ENCODE measurements at regions not wholly inside any gene's neighbourhood (a gene's known extent, or its start where the extent isn't known, plus 50 kb on each side); places are given as distances from the start of the nearest gene placed in this dataset.

- no peak for DNase-seq
- Histone ChIP-seq H3K9me3 (no peaks in the 10 kb centered on the region), H3K27me3 (no peaks in the 10 kb centered on the region), H3K36me3 (no peaks in the 10 kb centered on the region), H3K27ac (no peak overlapping the region), H3K4me3 (no peak overlapping the region), H3K4me1 (peaks cover 0 to 4% (median 0%) of the 10 kb centered on the region in 4 donors)
- 56 to 72% methylated on average over 6 of the region's 6 CpGs for WGBS, 2 donors
- no peak for ATAC-seq (ENCODE audit: low FRiP score in 2 of 2)
- no peak for TF ChIP-seq POLR2A (IDR thresholded peaks at IDR 0.05)
- no peak for TF ChIP-seq CTCF (IDR thresholded peaks at IDR 0.05)
- no peak for TF ChIP-seq POLR2AphosphoS5 (IDR thresholded peaks at IDR 0.05)
- TF ChIP-seq EP300 (IDR thresholded peaks at IDR 0.05): no peak
These were observed 153.7 kb upstream of the KCTD1 start for GRCh38 chr18:26702086-26702485.

GRCh38 chr18:26700728-26701127 lies 152.4 kb upstream of the KCTD1 start:
- WGBS, 2 donors: 90 to 96% methylated on average over 2 of the region's 2 CpGs

GRCh38 chr18:26700201-26700600 lies 151.8 kb upstream of the KCTD1 start:
- H3K27ac ChIP-seq: no peak overlapping the region
- DNase-seq (no peak), ATAC-seq (ENCODE audit: low FRiP score in 2 of 2) (no peak)
- H3K4me1 ChIP-seq: no peaks in the 10 kb centered on the region
- H3K9me3 ChIP-seq: no peaks in the 10 kb centered on the region
- TF ChIP-seq EP300 (IDR thresholded peaks at IDR 0.05) (no peak), CTCF (IDR thresholded peaks at IDR 0.05) (no peak), POLR2A (IDR thresholded peaks at IDR 0.05) (no peak), POLR2AphosphoS5 (IDR thresholded peaks at IDR 0.05) (no peak)
- no peaks in the 10 kb centered on the region for H3K27me3 ChIP-seq
- no peak overlapping the region for H3K4me3 ChIP-seq
- H3K36me3 ChIP-seq: no peaks in the 10 kb centered on the region

More at GRCh38 chr18:26700728-26701127, 152.4 kb upstream of the KCTD1 start:
- Histone ChIP-seq H3K9me3 (no peaks in the 10 kb centered on the region), H3K27ac (no peak overlapping the region), H3K4me3 (no peak overlapping the region), H3K36me3 (no peaks in the 10 kb centered on the region), H3K4me1 (no peaks in the 10 kb centered on the region), H3K27me3 (no peaks in the 10 kb centered on the region)
- DNase-seq: no peak
- TF ChIP-seq POLR2A (IDR thresholded peaks at IDR 0.05): no peak
- TF ChIP-seq POLR2AphosphoS5 (IDR thresholded peaks at IDR 0.05): no peak
- TF ChIP-seq EP300 (IDR thresholded peaks at IDR 0.05): no peak
- no peak for TF ChIP-seq CTCF (IDR thresholded peaks at IDR 0.05)
- no peak for ATAC-seq (ENCODE audit: low FRiP score in 2 of 2)

GRCh38 chr18:26697186-26697884 lies 149.0 kb upstream of the KCTD1 start:
- no peak overlapping the region for H3K27ac ChIP-seq
- 77 to 87% methylated on average over 6 of the region's 6 CpGs for WGBS, 2 donors
- H3K27me3 ChIP-seq: no peaks in the 10 kb centered on the region
- DNase-seq: no peak
- no peaks in the 10 kb centered on the region for H3K36me3 ChIP-seq
- H3K4me1 ChIP-seq: no peaks in the 10 kb centered on the region
- ATAC-seq (ENCODE audit: low FRiP score in 2 of 2): no peak
- peaks cover 0 to 3% (median 0%) of the 10 kb centered on the region in 4 donors for H3K9me3 ChIP-seq
- TF ChIP-seq EP300 (IDR thresholded peaks at IDR 0.05) (no peak), POLR2AphosphoS5 (IDR thresholded peaks at IDR 0.05) (no peak), POLR2A (IDR thresholded peaks at IDR 0.05) (no peak), CTCF (IDR thresholded peaks at IDR 0.05) (no peak)
- H3K4me3 ChIP-seq: no peak overlapping the region

- no peaks in the 10 kb centered on the region for H3K36me3 ChIP-seq
- no peak for DNase-seq
- H3K4me3 ChIP-seq: no peak overlapping the region
- TF ChIP-seq POLR2A (IDR thresholded peaks at IDR 0.05): no peak
- TF ChIP-seq EP300 (IDR thresholded peaks at IDR 0.05): no peak
- TF ChIP-seq POLR2AphosphoS5 (IDR thresholded peaks at IDR 0.05): no peak
- no peak for TF ChIP-seq CTCF (IDR thresholded peaks at IDR 0.05)
- peaks cover 0 to 3% (median 0%) of the 10 kb centered on the region in 4 donors for H3K9me3 ChIP-seq
- H3K4me1 ChIP-seq: no peaks in the 10 kb centered on the region
- no peak overlapping the region for H3K27ac ChIP-seq
- ATAC-seq (ENCODE audit: low FRiP score in 2 of 2): no peak
- WGBS, 2 donors: 56 to 63% methylated on average over 2 of the region's 2 CpGs
- no peaks in the 10 kb centered on the region for H3K27me3 ChIP-seq
These were observed 148.4 kb upstream of the KCTD1 start for GRCh38 chr18:26696786-26697185.
